AG08395 (cell line): ENCODE measurements at regions not wholly inside any gene's neighbourhood (a gene's known extent, or its start where the extent isn't known, plus 50 kb on each side); places are given as distances from the start of the nearest gene placed in this dataset.
A peak's percentile ranks its signal among the peaks of the same experiment; 100 is the strongest.
"Not testable (repeated sequence)": the region's sequence is repeated elsewhere in the genome, so short reads cannot be mapped to it uniquely, and the experiment has no call there.

ENCODE experiments used
- DNase-seq: peaks from one replicate; pipeline ENCODE4 v3.0.0; 2012; ENCODE audit warnings: mixed read lengths, low spot score

- DNase-seq, result not testable (repeated sequence)
These were observed 133.0 kb upstream of the GDF10 start for GRCh38 chr10:47166808-47167581.

GRCh38 chr10:47167591-47167990 is 132.4 kb upstream of the GDF10 start:
- no peak for DNase-seq

DNA sequence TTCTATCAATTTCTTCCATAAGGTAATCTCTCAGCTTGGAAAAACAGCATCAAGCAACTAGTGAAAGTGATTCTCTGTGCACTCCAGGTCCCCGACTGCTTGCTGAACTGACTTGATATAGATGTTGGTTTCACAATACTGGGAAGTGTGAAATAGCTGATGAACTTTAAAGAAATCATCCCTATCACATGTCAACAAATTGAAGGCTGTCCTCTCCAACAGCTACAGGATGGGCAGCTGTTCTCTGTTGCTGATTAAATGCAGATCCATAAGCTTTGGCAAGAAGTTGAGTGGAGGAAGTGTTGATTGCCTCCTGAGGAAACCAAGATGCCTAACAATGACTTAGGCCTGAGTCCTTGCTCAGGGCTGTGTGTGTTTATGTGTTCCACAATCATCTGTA is 130.4 kb upstream of the GDF10 start:
- no peak for DNase-seq

- no peak for DNase-seq
These were observed 126.0 kb upstream of the GDF10 start for GRCh38 chr10:47173929-47174442.

DNA sequence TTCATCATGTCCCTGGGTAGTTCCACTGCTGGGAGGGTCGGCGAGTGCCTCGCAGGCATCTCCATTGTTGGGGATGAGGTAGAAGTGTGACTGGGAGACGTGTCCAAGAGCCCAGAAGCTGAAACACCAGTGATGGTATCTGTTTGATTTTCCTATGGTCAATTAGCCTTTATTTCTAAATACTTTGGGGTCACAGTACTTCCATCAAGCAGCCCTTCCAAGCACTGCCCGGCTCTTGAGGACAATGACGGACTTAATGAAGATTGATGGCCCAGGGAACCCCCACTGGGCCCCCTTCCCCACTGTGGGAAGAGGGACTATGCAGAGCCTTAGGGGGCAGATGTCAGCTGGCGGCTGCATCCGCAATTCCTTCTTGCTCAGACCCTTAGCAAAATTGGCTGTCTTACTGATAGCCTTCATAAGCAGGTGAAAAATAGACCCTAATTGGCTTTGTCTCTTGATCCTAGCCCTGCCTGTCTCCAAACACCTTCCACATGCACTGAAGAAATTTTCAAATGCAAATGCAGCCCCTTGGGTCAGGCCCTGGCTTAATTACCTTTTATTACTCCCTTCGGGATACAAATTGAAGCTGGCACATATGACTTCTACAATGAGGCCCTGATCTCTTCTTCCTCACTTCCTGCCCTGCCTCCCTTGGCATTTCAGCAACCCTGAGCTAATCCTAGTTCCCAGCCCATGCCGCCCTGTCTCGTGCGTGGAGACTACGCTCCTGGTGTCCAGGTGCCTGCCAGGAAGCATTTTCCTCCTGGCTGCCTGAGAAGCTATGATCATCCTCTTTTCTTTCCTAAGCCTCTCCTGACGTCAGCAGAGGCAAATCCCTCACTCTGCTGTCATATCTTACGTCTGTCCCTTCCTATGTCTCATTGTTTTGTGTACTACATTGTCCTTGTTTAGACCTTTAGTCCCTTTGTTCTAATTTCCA is 124.5 kb upstream of the GDF10 start:
- DNase-seq, result no peak

DNA sequence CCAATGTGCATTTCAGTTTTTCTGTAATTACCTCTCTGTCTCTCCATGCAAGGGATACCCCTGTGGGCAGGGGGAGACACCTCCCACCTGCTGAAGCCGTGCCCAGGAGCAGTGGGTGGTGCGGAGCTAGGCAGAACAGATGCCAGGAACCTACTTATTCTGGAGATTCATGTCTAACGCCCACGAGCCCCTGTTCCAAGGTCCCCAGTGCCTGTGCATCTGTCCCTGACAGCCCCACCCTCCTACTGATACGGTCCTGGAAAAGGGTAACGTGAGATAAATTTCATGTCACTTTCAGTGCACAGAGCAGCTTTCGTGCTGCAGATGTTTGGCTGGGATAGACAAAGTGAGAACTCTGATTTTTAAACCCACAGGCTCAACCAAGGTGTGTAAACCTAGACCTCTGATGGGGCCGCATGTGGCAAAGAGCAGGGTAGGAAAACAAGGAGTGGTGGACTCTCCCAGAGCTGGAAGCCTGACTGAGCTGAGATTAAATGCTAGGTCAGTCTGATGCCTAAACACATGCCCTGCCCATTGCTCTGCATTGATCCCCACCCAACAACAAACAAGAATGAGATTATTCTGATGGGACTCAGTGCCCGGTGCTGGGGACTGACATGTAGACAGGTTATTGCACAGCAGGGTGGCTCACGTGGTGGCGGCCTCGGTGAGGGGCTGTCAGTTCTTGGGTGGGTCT is 123.6 kb upstream of the GDF10 start:
- no peak for DNase-seq

GRCh38 chr10:47176903-47177868 is 122.8 kb upstream of the GDF10 start:
- DNase-seq, result peak; percentile 63

- DNase-seq, result no peak
These were observed 121.3 kb upstream of the GDF10 start for GRCh38 chr10:47178537-47179290.

DNA sequence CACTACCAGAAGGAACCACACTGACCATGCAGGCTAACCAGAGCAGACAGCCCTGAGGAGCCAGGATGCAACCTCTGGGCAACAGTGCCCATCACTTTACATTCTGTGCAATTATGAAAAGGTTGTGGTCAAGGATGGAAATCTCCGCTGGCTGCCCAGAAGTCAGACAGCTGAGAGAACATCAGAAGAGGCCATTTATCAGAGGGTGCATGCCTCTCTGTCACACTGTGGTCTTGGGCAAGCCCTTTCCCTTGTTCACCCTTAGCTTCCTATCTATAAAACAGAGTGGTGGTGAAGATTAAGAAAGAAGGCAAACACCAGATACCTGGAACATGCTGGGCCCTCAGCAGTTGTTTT is 120.7 kb upstream of the GDF10 start:
- DNase-seq, result no peak

DNA sequence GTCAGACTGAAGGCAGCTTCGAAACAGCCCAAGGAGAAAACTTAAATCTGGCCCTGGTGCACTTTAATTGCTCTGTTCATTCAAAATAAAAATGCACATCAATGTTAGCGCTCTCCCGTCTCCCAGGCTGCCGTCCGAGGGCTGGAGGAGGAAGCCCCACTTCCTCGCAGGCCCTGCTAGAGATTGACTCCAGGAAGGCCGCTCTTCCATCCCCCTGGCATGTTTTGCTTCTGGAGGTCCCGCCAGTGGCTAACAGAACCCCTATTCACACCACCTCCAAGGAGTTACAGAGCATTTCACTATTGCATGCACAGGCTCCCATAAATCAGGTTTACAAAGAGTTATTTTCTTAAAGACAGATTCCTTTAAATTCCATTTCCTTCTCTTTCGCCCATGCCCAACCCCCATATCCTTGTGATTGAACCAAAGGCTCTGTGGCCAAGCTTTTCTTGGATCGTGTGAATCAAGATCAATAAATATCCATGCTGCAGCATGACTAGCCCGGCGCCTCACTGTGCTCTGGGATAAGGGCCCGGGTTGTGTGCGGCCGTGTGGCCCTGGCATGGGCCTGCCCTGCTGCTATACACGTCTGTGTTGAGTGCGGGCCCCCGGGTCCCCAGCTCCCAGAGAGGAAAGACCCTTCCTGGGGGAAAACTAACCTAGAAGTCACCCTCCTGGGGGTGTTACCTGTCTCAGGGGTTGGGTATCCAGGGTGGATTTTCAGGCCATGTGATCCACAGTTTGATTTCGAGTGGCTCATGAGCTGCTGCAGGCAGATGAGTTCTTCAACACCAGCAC is 118.7 kb upstream of the GDF10 start:
- no peak for DNase-seq

DNA sequence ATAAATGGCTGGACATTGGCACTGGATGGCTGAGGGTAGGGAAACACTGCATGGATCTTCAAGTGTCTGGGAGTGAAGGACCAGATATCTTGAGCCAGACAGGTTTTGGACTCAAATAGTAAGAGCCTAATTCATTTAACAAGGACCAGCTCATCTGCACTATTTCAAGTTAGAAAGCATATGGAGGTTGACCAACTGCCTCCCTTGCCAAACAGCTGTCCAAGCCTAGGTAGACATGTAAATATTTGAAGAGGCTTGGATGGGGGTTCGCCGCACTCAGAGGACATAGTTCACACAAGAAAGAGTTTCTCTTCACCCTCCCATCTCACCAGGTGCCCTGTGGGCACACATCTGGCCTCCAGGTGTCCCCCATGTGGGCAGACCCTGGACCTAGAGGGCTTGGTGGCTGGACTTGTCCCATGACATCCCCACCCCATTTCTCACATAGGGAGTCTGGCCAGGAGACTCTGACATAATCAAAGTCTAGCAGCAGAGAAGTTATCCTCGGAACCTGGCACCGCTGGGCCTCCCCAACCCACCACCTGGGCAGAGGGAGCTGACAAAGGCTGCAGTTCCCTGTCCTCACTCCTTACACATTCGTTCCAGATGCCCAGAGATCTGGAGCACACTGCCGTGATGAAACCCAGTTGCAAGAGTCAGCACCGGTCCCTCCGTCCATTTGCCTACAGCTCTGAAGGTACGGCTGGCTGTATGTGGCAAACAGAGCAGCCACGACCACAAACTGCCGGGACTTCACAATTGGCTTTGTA is 116.9 kb upstream of the GDF10 start:
- no peak for DNase-seq

- no peak for DNase-seq
These were observed 116.3 kb upstream of the GDF10 start for GRCh38 chr10:47183704-47184041.

DNA sequence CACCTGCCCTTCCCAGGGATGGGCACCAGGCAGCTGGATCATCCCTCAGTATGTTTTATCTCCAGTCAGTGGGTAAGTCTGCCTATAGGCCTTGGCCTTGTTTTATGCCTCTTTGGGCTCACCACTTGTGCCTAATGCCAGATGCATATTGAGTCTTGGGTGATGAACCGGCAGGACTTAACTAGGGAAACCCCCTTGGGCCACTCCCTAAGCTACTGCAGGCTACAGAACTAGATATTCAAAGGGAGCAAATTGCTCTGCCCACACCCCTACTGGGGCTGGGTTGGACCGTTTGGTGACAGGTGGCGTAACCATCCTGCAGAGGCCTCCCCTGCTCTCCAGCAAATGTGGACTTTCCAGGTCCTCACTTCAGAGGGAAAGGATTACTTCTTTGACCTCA is 115.7 kb upstream of the GDF10 start:
- no peak for DNase-seq

DNA sequence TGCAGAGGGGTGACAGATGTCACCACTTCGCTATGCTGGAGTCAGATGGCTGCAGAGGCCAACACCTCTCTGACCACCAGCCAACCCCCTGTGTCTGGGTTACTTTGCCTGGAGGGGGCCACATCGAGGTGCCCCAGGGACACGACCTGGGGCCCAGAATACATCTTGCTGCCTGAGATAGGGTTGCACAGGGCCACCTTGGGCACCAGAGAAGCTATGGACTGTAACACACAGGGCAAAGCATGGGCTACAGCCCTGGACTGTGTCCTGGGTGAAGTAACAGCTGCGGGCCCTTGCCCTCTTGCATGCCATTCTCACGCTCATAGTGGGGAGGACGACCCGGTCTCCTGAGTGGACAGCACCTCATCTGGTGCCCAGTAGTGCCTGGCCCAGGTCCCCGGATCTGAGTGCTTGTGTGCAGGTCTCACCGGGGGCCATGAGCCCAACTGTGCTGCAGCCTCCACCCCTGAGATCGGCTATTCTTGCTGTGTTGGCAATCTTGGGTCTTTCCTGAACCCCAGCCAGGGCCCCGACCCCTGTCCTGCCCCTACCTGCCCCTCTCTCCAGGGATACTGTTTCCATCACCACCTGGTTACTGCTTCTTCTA is 115.2 kb upstream of the GDF10 start:
- DNase-seq, result no peak

- no peak for DNase-seq
These were observed 113.1 kb upstream of the GDF10 start for GRCh38 chr10:47186941-47187340.

- no peak for DNase-seq
These were observed 112.4 kb upstream of the GDF10 start for GRCh38 chr10:47187592-47187991.

DNA sequence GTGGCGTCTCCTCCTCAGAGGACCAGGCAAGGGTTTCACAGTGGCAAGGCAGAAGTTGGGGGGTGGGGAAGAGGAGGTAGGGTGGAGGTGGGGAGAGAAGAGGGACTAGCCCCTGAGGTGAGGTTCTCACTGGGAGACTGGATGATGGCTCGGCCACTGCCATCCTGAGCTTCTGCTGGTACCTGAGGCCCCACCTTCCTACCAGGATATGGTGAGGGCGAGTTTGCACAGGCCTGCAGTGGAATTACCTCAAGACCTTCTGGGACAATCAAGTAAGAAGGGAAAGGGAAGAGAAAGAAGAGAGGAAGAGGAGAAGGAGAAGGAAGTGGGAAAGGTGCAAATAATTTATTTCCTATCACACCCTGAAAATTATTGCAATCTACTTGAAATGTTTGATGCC is 111.8 kb upstream of the GDF10 start:
- no peak for DNase-seq

DNA sequence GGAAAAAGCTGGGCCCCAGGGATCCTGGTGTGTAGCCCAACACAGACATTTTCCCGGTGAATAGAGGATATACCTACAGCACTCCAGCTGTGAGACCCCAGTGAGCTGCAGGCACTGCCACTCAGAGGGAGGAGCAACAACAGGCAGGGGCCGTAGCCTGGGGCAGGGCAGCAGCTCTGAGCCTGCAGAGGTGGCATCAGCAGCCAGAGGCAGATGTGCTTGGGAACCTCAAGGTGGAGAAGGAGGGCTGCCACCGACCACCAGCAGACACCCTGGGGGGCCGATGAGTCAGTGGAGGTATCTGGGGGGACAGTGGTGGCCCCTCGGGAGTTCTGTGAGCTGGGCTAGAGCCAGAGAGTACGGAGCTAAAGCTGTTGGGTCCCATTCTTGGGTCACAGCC is 110.2 kb upstream of the GDF10 start:
- no peak for DNase-seq

- DNase-seq, result no peak
These were observed 109.7 kb upstream of the GDF10 start for GRCh38 chr10:47190301-47190700.
